ENCODE measurements at regions not wholly inside any gene's neighbourhood (a gene's known extent, or its start where the extent isn't known, plus 50 kb on each side); places are given as distances from the start of the nearest gene placed in this dataset.
A peak's percentile ranks its signal among the peaks of the same experiment; 100 is the strongest.
"Not testable (repeated sequence)": the region's sequence is repeated elsewhere in the genome, so short reads cannot be mapped to it uniquely, and the experiment has no call there.

DNA sequence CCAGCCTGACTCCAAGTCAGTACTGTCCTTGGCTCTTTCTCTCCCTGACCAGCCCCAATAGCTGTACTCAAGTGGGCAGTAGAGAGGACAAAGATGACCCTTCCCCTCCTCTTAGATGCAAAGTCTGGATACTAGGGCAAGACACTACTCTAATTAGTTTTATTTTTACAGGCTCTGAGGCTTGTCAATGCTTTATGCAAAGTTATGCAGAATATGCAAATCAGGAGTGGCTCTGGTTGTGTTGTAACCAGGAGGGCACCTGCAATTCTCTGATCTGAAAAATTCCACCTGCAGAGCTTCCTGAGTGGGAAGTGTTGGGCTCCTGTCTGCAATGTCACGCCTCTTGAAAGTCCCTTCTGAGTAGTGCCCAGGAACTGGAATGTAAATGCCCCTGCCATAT lies 201.5 kb downstream of the RGS3 start:
- no peak for DNase-seq

DNA sequence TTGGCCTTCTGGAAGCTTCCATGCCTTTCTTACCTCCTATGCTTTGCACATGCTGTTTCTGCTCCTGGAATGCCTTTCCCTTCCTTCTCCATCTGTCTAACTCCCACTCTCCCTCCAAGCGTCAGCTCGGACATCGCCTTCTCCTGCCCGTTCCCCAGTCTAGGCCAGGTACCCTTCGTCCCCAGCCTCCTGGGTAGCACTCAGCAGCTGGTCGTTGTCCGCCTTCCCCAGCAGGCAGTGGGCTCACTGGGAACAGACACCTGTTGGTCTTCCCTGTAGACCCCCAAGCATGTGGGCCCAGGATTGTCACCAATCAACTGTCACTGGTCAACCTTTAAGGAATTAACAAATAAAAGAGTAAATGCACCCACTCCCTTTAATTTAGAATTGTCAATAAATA lies 202.2 kb downstream of the RGS3 start:
- DNase-seq, result no peak

GRCh38 chr9:113668061-113668460 lies 204.5 kb downstream of the RGS3 start:
- peak; percentile 89 for DNase-seq

- peak; percentile 84 for DNase-seq
Observed at GRCh38 chr9:113669522-113670115, 206.1 kb downstream of the RGS3 start.

- peak; percentile 77 for DNase-seq
Observed at GRCh38 chr9:113673726-113674125, 202.4 kb upstream of the ZNF618 start.

DNA sequence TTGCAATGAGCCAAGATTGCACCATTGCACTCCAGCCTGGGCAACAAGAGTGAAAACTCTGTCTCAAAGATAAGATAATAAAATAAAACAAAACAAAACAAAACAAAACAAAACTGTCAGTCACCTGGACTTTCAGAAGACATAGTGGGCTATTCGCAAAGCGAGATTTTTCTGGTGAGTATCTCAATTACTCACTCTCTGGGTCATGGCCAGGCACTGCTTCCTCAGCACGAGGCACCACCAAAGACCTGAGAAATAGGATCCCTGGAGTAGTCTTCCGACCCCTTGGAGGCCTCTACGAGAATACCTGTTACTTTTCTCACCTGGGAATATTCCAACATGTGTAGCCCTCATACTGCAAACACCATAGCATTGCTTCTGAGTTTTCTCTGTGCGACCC lies 201.7 kb upstream of the ZNF618 start:
- peak; percentile 65 for DNase-seq

DNA sequence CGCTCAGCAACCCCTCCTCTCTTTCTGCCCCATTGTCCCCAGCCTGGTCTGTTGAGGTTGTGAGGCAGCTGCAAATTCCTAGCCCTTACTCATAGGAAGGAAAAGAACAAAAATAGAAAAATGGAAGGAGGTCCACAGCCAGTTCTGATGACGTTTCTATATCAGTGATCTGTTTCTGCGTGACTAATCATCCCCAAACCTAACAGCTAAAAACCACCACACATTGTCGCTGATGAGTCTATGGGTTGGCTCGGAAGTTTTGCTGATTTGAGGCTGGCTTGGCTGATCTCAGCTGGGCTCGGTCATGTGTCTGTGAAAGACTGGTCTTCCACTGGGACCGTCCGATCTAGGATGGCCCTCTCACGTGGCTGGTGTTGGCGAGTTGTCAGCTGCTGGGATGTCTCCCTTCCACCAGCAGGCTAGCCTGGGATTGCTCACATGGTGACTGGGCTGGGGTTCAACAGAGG lies 200.6 kb upstream of the ZNF618 start:
- DNase-seq, result peak; percentile 99

DNA sequence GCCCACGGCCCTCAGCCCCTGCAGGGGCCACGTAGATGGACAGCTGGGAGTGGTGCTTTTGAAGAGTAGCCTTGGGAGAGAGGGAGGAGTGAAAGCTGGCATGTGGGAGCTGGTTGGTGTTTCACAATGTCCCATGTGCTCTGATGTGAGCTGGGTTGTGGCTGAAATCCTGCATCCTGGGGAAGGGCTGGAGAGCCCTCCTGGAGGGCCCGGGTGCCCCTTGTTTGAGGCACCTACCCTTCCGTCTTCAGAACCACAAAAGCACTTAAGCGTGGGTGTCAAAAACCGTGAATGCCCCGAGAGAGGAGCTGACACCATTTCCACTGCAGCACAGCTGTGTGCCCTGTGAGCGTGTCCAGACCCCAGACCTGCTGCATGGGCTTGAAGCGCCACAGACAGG lies 199.1 kb upstream of the ZNF618 start:
- DNase-seq, result no peak

DNA sequence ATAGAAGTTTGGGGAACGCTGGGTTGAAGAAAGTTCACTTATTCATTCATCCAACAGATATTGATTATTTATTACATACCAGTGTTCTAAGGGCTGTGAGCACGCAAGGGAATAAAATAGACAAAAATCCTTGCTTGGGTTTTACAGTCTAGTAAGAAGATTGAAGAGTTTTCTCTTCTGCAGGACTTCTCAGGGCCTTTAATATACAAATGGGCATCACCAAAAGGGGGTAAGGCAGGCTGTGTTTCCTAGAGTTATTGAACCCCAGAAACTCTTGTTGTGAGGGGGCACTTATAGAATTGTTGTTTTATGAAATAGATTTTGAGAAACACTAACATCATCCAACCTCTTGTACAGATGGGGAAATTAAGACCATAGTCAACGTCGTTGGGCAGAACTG lies 198.5 kb upstream of the ZNF618 start:
- no peak for DNase-seq

- DNase-seq, result no peak
Observed at GRCh38 chr9:113678119-113678858, 197.8 kb upstream of the ZNF618 start.

DNA sequence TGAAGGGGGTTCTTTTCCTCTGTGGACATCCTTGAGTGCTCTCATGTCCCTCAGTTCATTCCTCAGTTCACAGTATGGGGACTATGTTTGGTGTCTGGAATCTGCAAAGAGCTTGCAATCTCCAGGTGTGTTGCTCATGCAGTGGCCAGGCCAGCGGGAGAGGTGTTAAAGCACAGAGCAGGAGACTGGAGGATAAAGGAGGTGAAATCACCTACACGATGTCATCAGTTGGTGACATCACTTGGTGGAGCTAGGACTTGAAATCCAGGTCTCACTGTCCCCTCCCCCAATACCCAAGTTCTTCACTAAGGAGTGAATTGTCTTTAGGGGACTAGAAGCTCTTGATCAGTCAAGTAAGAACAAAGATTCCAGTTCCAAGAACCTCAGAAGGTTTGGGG lies 197.3 kb upstream of the ZNF618 start:
- DNase-seq, result no peak

- peak; percentile 60 for DNase-seq
Observed at GRCh38 chr9:113682297-113682771, 193.8 kb upstream of the ZNF618 start.

GRCh38 chr9:113685636-113686035 lies 190.5 kb upstream of the ZNF618 start:
- not testable (repeated sequence) for DNase-seq

DNA sequence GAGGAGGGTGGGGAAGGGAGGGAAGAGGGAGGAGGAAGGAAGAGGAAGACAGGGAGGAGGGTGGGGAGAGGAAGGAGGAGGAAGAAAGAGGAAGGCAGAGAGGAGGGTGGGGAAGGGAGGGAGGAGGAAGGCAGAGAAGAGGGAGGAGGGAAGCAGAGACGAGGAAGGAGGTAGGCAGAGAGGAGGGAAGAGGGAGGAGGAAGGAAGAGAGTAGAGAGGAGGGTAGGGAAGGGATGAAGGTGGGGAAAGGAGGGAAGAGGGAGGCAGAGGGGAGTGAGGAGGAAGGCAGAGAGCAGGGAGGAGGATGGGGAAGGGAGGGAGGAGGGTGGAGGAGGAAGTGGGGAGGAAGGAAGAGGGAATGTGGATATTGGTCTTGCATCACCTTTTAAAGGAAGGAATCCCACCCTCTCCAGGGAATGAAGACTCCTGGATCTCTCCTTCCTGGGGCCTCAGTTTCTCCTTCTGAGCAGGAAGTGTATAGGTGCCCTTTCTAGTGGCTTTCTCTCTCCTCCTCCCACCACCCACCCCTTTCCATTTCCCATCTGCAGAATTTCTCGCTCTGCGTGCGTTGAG lies 188.9 kb upstream of the ZNF618 start:
- DNase-seq, result no peak

DNA sequence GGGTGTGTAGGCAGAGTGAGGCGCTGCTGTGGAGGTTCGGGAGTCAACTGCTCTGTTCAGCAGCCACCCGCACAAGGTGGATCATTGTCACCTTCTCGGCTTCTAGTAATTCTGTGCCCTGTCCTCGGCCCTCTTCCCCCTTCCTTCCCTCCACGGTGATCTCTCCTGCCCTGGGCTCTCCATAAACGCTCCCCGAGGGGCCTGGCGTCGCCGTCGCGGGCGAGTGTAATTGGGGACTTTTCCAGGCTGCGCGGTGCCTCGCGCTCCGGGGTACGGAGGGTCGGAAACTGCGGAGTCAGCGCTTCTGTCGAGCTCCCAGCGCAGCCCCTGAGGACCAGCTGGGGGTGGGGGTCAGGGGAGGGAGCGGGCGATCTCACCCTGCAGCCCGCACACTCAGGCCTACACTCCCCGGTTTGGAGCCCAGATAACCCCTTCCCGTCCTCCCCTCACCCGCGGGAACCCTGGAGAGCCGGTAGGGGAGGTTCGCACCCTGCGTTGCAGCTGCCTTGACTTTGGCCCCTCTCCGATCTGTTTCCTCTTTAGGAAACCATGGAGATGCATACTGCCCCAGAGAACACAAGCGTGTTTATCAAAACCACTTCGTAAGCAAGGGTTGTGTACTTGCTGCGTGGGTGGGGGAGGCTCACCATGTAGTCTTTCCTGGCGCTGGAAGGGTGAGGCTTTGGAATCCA lies 188.3 kb upstream of the ZNF618 start:
- no peak for DNase-seq

GRCh38 chr9:113690055-113690740 lies 185.9 kb upstream of the ZNF618 start:
- no peak for DNase-seq

- no peak for DNase-seq
Observed at GRCh38 chr9:113692256-113692655, 183.9 kb upstream of the ZNF618 start.

DNA sequence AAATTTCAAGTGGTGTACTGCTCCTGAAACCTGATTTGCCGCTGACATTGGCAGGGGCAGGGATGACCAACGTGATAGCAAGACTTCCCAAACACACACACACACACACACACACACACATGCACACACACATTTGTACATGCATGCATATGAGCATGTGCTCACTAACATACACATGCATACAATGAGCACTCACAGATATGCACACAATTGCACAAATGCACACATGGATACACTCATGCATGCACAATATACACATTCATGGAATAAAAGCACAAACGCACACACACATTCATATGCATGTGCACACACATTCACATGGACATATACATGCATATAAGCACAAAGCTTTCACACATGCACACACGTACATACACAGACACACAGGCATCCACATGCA lies 181.2 kb upstream of the ZNF618 start:
- no peak for DNase-seq

- DNase-seq, result no peak
Observed at GRCh38 chr9:113695440-113695851, 180.7 kb upstream of the ZNF618 start.

GRCh38 chr9:113695901-113696300 lies 180.2 kb upstream of the ZNF618 start:
- DNase-seq, result no peak

DNA sequence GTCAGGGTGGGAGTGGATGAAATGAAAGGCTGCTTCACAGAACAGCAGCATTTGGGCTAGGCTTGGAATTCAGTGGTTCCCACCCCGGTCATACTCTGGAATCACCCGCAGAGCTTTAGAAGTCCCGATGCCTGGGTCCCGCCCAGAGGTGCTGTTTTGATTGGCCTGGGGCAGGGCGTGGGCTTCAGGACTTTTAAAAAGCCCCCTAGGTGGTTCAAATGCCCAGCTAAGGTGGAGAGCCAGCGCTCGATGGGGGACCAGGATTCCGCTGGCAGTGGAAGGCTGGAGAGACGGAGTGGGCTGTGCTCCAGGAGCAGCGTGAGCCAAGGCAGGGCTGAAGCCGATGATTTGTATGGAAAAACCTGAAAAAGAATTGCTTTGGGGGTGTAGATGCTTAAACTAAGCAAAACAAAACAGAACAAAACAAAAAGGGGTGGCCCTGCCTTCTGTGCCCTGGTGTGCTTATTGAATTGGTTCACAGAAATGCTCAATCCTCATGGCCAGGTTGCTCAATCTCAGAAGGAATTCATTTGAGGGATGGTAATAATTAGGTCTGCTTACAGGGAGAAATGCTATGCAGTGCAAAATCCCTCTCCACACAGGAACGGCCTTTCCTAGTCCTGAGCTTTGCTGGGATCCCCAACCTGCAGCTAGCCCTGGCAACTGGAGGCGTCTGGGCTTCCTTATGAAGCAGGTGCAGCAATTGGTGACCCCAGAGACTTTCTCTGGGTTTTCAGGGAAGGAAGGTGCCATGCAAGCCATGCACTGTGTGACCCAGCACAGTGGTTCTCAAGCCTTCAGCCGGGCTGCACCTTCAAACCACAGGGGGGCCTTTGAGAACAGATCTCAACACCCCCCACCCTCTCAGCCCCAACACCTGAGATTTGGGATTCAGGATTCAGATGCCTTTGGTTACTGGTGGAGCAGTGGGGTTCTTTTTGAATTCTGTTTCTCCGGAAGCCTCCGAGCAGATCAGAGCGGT lies 174.0 kb upstream of the ZNF618 start:
- DNase-seq, result no peak

Data from fibroblast of skin of abdomen (primary cell).